Fibroblast of villous mesenchyme (primary cell): ENCODE measurements at regions not wholly inside any gene's neighbourhood (a gene's known extent, or its start where the extent isn't known, plus 50 kb on each side); places are given as distances from the start of the nearest gene placed in this dataset.

Source experiments
- DNase-seq: peaks from one replicate; pipeline ENCODE4 v3.0.0-alpha.2; 2010; ENCODE audit warnings: low read depth
- H3K4me3 ChIP-seq: 2 replicates; pipeline ENCODE4 v1.5.1; 2011; ENCODE audit warnings: low read depth, mild to moderate bottlenecking, low read length
- TF ChIP-seq, protein P1 (sequence below): IDR thresholded peaks from 2 replicates; pipeline ENCODE4 v1.5.1; 2012; ENCODE audit warnings: low read depth, mild to moderate bottlenecking, low read length; ENCODE audit not compliant: insufficient read depth

GRCh38 chr5:83889971-83890745 is 169.5 kb upstream of the HAPLN1 start:
- DNase-seq: no peak
- H3K4me3 ChIP-seq: no peak overlapping the region
- TF ChIP-seq, protein P1, sequence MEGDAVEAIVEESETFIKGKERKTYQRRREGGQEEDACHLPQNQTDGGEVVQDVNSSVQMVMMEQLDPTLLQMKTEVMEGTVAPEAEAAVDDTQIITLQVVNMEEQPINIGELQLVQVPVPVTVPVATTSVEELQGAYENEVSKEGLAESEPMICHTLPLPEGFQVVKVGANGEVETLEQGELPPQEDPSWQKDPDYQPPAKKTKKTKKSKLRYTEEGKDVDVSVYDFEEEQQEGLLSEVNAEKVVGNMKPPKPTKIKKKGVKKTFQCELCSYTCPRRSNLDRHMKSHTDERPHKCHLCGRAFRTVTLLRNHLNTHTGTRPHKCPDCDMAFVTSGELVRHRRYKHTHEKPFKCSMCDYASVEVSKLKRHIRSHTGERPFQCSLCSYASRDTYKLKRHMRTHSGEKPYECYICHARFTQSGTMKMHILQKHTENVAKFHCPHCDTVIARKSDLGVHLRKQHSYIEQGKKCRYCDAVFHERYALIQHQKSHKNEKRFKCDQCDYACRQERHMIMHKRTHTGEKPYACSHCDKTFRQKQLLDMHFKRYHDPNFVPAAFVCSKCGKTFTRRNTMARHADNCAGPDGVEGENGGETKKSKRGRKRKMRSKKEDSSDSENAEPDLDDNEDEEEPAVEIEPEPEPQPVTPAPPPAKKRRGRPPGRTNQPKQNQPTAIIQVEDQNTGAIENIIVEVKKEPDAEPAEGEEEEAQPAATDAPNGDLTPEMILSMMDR: no peak

DNA sequence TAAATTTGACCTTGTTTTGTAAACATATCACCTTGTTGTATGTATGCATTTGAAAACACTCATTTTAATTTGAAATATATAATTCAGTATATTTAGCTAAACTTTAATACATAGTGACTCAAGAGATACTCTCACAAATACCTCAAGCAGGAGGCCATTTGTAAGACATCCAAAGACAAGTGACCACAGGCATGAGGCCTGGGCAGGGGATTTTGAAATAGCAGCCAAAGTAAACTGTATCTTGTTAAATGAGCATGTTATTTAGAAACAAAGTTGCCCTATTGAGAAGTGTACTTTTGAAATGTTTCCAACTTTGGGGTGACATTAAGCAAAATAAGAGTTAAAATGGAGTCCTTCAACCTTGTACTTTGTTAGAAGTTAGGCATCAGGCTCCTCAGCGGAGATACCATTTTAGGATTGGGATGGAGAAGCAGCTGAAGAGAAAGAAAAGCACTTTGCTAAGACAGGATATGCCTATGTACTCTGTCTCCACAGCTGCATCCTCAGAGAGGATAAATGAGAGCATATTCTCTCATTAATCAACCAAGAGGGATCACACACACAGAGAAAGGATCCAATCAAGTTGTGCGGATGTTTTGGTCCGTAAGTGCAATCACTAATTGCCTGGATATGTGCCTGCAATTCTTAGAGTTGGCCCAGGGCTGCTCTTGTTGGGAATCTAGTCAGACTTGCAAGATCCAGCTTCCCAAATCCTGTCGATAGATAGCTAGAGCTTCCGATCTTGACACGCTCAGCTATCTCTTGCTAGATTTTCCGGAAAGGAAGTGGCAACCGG is 157.5 kb upstream of the HAPLN1 start:
- TF ChIP-seq, protein P1: no peak
- H3K4me3 ChIP-seq: no peak overlapping the region
- DNase-seq: peak; percentile 5

DNA sequence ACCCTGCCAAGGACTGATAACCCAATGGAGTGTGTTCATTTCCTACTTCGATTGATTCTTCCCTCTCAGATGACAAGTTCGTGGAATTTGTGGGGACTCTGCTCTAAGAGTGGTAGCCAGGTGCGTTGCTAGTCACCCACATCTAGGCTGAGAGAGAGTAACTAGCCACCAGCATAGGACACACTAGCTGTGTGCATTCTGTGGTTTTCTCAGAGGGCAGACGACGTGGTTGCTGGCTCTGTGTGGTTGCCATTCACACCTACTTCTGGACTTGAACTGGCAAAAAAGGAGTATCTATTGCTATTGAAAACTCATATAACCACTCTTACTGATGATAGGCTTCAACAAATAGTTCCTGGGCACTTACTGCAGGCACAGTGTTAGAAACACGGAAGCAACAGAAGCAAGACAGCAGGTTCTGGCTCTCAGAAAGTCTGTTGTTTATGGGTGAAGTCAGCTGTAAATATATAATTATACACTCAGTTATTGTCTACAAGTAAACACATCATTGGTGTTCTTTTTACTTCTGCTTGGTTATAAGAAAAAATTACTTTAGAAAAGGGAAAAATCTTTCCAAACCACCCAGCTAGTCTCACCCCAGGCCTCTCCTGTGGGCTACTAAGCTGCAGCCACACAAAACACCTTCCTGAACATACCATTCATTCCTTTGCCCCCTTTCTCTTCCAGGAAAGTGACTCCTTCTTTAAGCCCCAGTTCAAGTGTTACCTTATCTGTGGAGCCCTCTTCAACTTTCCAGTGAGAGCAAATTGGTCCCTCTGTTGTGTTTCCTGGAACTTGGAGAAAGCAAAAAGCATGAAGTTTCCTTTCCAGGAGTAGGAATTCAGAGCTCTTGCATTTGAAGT is 151.1 kb upstream of the HAPLN1 start:
- no peak for DNase-seq
- TF ChIP-seq, protein P1: no peak

GRCh38 chr5:83866181-83866580 is 145.5 kb upstream of the HAPLN1 start:
- no peak for DNase-seq
- no peak overlapping the region for H3K4me3 ChIP-seq
- TF ChIP-seq, protein P1: no peak

More for the DNA sequence above, 151.1 kb upstream of the HAPLN1 start:
- no peak overlapping the region for H3K4me3 ChIP-seq

DNA sequence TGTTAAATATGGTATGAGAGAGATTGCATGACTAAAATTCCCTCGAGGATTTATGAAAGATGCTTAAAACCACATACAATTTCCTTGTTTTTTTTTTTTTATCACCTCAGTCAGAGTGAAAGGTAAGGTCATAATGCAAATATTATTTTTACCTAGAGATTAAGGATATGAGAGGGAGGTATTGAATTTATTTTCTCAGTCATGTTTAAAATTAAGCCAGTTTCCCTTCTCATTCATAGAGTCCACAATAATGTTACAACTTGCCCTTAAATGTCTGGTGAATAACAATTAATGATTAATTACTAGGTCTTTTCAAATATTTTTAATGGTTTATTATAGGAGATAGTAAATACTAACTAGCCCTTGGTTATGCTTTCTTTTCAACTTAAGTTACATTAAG is 144.9 kb upstream of the HAPLN1 start:
- no peak overlapping the region for H3K4me3 ChIP-seq
- no peak for DNase-seq
- TF ChIP-seq, protein P1: no peak

GRCh38 chr5:83864652-83865051 is 144.0 kb upstream of the HAPLN1 start:
- DNase-seq: no peak
- TF ChIP-seq, protein P1: no peak
- H3K4me3 ChIP-seq: no peak overlapping the region
